ENCODE measurements at regions not wholly inside any gene's neighbourhood (a gene's known extent, or its start where the extent isn't known, plus 50 kb on each side); places are given as distances from the start of the nearest gene placed in this dataset.
"Not testable (repeated sequence)": the region's sequence is repeated elsewhere in the genome, so short reads cannot be mapped to it uniquely, and the experiment has no call there.

DNA sequence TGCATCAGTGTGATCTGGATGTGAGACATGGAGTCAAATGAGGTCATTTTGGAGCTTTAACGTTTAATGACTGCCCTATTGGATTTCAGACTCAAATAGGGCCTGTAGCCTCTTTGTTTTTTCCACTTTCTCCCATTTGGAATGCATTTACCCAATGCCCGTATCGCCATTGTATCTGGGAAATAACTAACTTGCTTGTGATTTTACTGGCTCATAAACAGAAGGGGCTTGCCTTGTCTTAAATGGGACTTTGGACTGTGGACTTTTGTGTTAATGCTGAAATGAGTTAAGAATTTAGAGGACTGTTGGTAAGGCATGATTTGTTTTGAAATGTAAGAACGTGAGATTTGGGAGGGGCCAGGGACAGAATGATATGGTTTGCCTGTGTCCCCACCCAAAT lies 494.6 kb downstream of the CHSY3 start:
- Histone ChIP-seq H3K4me2 (ENCODE audit: insufficient read depth, low read length, poor library complexity, severe bottlenecking) (no peak overlapping the region), H3K4ac (ENCODE audit: low read length) (no peak overlapping the region), H4K91ac (ENCODE audit: low read depth, low read length, poor library complexity) (no peak overlapping the region), H3K9me3 (replicated peaks in 1 of 2; ENCODE audit: control insufficient read depth in 2 of 2, insufficient read depth in 1 of 2, low read depth in 1 of 2, low read length in 2 of 2) (no peaks in the 10 kb centered on the region), H2BK5ac (ENCODE audit: low read length) (no peak overlapping the region), H2AFZ (ENCODE audit: low read length) (no peak overlapping the region), H2BK15ac (ENCODE audit: low read length) (no peak overlapping the region), H3K9ac (ENCODE audit: low read depth, low read length, poor library complexity) (no peak overlapping the region), H3K27me3 (ENCODE audit: control insufficient read depth in 3 of 3, insufficient read depth in 3 of 3, low read depth in 1 of 3, low read length in 3 of 3) (no peaks in the 10 kb centered on the region), H3K23ac (ENCODE audit: low read depth, low read length, poor library complexity) (no peak overlapping the region), H3K4me3 (ENCODE audit: low read length in 2 of 2) (no peak overlapping the region), H2AK5ac (ENCODE audit: low read depth, low read length) (no peak overlapping the region), H3K14ac (ENCODE audit: low read length) (no peak overlapping the region), H3K4me1 (ENCODE audit: control insufficient read depth in 2 of 2, insufficient read depth in 1 of 2, low read depth in 1 of 2, low read length in 2 of 2) (no peaks in the 10 kb centered on the region), H2BK120ac (ENCODE audit: low read depth, low read length) (no peak overlapping the region), H2BK12ac (ENCODE audit: low read length) (no peak overlapping the region), H4K8ac (ENCODE audit: low read depth, low read length) (no peak overlapping the region), H3K36me3 (replicated peaks in 1 of 2; ENCODE audit: control insufficient read depth in 2 of 2, insufficient read depth in 2 of 2, low read length in 2 of 2) (no peaks in the 10 kb centered on the region), H3K27ac (replicated peaks; ENCODE audit: low read length) (no peak overlapping the region), H3K18ac (ENCODE audit: low read length) (no peak overlapping the region), H3K79me1 (ENCODE audit: low read depth, low read length) (no peaks in the 10 kb centered on the region)
- WGBS, 2 donors (ENCODE audit: extremely low coverage in 2 of 2, insufficient read length in 2 of 2, insufficient replicate concordance in 1 of 2) = no CpG with 5 or more reads among the region's 4 CpGs
- DNase-seq (ENCODE audit: low spot score) = no peak

DNA sequence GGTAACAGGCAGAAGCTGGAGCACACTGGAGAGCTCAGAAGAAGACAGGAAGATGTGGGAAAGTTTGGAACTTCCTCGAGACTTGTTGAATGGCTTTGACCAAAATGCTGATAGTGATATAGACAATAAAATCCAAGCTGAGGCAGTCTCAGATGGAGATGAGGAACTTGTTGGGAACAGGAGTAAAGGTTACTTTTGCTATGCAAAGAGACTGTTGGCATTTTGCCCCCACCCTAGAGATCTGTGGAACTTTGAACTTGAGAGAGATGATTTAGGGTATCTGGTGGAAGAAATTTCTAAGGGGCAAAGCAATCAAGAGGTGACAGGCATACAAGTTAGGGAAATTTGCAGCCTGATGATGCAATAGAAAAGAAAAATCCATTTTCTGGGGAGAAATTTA lies 493.5 kb downstream of the CHSY3 start:
- not testable (repeated sequence) for H4K8ac ChIP-seq (ENCODE audit: low read depth, low read length)

DNA sequence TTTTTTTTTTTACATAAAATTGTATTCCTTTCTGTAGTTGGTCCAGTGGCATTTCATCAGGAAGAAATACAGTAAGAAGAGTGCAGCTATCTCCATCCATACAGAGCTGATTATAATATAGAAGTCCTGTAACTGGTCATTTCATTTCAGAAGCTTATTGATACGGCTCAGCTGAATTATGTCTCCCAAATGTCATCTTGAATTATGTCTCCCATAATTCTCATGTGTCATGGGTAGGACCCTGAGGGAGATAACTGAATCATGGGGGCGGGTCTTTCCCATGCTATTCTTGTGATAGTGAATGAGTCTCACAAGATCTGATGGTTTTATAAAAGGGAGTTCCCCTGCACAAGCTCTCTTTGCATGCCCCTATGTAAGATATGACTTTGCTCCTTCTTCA lies 492.9 kb downstream of the CHSY3 start:
- no peak overlapping the region for H2BK5ac ChIP-seq (ENCODE audit: low read length)
- no peak overlapping the region for H2BK12ac ChIP-seq (ENCODE audit: low read length)
- no peak overlapping the region for H4K8ac ChIP-seq (ENCODE audit: low read depth, low read length)
- H3K4me2 ChIP-seq (ENCODE audit: insufficient read depth, low read length, poor library complexity, severe bottlenecking) = no peak overlapping the region
- H3K23ac ChIP-seq (ENCODE audit: low read depth, low read length, poor library complexity) = no peak overlapping the region
- H2BK15ac ChIP-seq (ENCODE audit: low read length) = no peak overlapping the region
- no peak overlapping the region for H4K91ac ChIP-seq (ENCODE audit: low read depth, low read length, poor library complexity)
- H2AFZ ChIP-seq (ENCODE audit: low read length) = no peak overlapping the region
- no peak overlapping the region for H3K9ac ChIP-seq (ENCODE audit: low read depth, low read length, poor library complexity)
- no peak overlapping the region for H2BK120ac ChIP-seq (ENCODE audit: low read depth, low read length)
- H3K4me1 ChIP-seq (ENCODE audit: control insufficient read depth in 2 of 2, insufficient read depth in 1 of 2, low read depth in 1 of 2, low read length in 2 of 2) = no peaks in the 10 kb centered on the region
- no peak overlapping the region for H3K4me3 ChIP-seq (ENCODE audit: low read length in 2 of 2)
- no peak overlapping the region for H3K18ac ChIP-seq (ENCODE audit: low read length)
- no peaks in the 10 kb centered on the region for H3K79me1 ChIP-seq (ENCODE audit: low read depth, low read length)
- no peak overlapping the region for H2AK5ac ChIP-seq (ENCODE audit: low read depth, low read length)
- no peak for DNase-seq (ENCODE audit: low spot score)
- H3K27me3 ChIP-seq (ENCODE audit: control insufficient read depth in 3 of 3, insufficient read depth in 3 of 3, low read depth in 1 of 3, low read length in 3 of 3) = no peaks in the 10 kb centered on the region
- no peak overlapping the region for H3K4ac ChIP-seq (ENCODE audit: low read length)
- H3K27ac ChIP-seq (replicated peaks; ENCODE audit: low read length) = no peak overlapping the region
- H3K9me3 ChIP-seq (replicated peaks in 1 of 2; ENCODE audit: control insufficient read depth in 2 of 2, insufficient read depth in 1 of 2, low read depth in 1 of 2, low read length in 2 of 2) = no peaks in the 10 kb centered on the region
- WGBS, 2 donors (ENCODE audit: extremely low coverage in 2 of 2, insufficient read length in 2 of 2, insufficient replicate concordance in 1 of 2) = no CpG with 5 or more reads among the region's 2 CpGs
- H3K36me3 ChIP-seq (replicated peaks in 1 of 2; ENCODE audit: control insufficient read depth in 2 of 2, insufficient read depth in 2 of 2, low read length in 2 of 2) = no peaks in the 10 kb centered on the region
- H3K14ac ChIP-seq (ENCODE audit: low read length) = no peak overlapping the region

More for the DNA sequence above, 493.5 kb downstream of the CHSY3 start:
- not testable (repeated sequence) for H3K14ac ChIP-seq (ENCODE audit: low read length); H4K91ac ChIP-seq (ENCODE audit: low read depth, low read length, poor library complexity); H3K4ac ChIP-seq (ENCODE audit: low read length); H3K23ac ChIP-seq (ENCODE audit: low read depth, low read length, poor library complexity); H2BK120ac ChIP-seq (ENCODE audit: low read depth, low read length); H2AK5ac ChIP-seq (ENCODE audit: low read depth, low read length); H2AFZ ChIP-seq (ENCODE audit: low read length); H3K4me2 ChIP-seq (ENCODE audit: insufficient read depth, low read length, poor library complexity, severe bottlenecking); H3K4me1 ChIP-seq (ENCODE audit: control insufficient read depth in 2 of 2, insufficient read depth in 1 of 2, low read depth in 1 of 2, low read length in 2 of 2); H2BK5ac ChIP-seq (ENCODE audit: low read length); H3K79me1 ChIP-seq (ENCODE audit: low read depth, low read length); H3K4me3 ChIP-seq (ENCODE audit: low read length in 2 of 2); H3K27ac ChIP-seq (replicated peaks; ENCODE audit: low read length); H3K18ac ChIP-seq (ENCODE audit: low read length); H3K9me3 ChIP-seq (replicated peaks in 1 of 2; ENCODE audit: control insufficient read depth in 2 of 2, insufficient read depth in 1 of 2, low read depth in 1 of 2, low read length in 2 of 2); H3K9ac ChIP-seq (ENCODE audit: low read depth, low read length, poor library complexity); H3K27me3 ChIP-seq (ENCODE audit: control insufficient read depth in 3 of 3, insufficient read depth in 3 of 3, low read depth in 1 of 3, low read length in 3 of 3); H3K36me3 ChIP-seq (replicated peaks in 1 of 2; ENCODE audit: control insufficient read depth in 2 of 2, insufficient read depth in 2 of 2, low read length in 2 of 2); H2BK15ac ChIP-seq (ENCODE audit: low read length); DNase-seq (ENCODE audit: low spot score); H2BK12ac ChIP-seq (ENCODE audit: low read length)
- WGBS, 2 donors (ENCODE audit: extremely low coverage in 2 of 2, insufficient read length in 2 of 2, insufficient replicate concordance in 1 of 2) = no CpG with 5 or more reads among the region's 1 CpG

DNA sequence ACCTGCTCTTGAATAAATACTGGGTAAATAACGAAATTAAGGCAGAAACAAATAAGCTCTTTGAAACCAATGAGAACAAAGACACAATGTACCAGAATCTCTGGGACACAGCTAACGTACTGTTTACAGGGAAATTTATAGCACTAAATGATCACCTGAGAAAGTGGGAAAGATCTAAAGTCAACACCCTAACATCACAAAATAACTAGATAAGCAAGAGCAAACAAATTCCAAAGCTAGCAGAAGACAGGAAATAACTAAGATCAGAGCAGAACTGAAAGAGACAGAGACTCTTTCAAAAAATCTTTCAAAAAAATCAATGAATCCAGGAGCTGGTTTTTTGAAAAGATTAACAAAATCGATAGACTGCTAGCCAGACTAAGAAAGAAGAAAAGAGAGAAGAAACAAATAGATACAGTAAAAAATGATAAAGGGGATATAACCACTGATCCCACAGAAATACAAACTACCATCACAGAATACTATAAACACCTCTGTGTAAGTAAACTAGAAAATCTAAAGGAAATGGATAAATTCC lies 487.5 kb downstream of the CHSY3 start:
- H2AK5ac ChIP-seq (ENCODE audit: low read depth, low read length); H3K4me3 ChIP-seq (ENCODE audit: low read length in 2 of 2); H3K36me3 ChIP-seq (replicated peaks in 1 of 2; ENCODE audit: control insufficient read depth in 2 of 2, insufficient read depth in 2 of 2, low read length in 2 of 2); H2BK120ac ChIP-seq (ENCODE audit: low read depth, low read length); H3K23ac ChIP-seq (ENCODE audit: low read depth, low read length, poor library complexity); H3K9ac ChIP-seq (ENCODE audit: low read depth, low read length, poor library complexity); H3K14ac ChIP-seq (ENCODE audit: low read length); H3K4me2 ChIP-seq (ENCODE audit: insufficient read depth, low read length, poor library complexity, severe bottlenecking); H4K8ac ChIP-seq (ENCODE audit: low read depth, low read length); H4K91ac ChIP-seq (ENCODE audit: low read depth, low read length, poor library complexity); H3K27ac ChIP-seq (replicated peaks; ENCODE audit: low read length); H2BK15ac ChIP-seq (ENCODE audit: low read length); H2BK12ac ChIP-seq (ENCODE audit: low read length); H3K4ac ChIP-seq (ENCODE audit: low read length); DNase-seq (ENCODE audit: low spot score); H3K4me1 ChIP-seq (ENCODE audit: control insufficient read depth in 2 of 2, insufficient read depth in 1 of 2, low read depth in 1 of 2, low read length in 2 of 2); H2BK5ac ChIP-seq (ENCODE audit: low read length); H3K79me1 ChIP-seq (ENCODE audit: low read depth, low read length); H2AFZ ChIP-seq (ENCODE audit: low read length); H3K18ac ChIP-seq (ENCODE audit: low read length); H3K27me3 ChIP-seq (ENCODE audit: control insufficient read depth in 3 of 3, insufficient read depth in 3 of 3, low read depth in 1 of 3, low read length in 3 of 3); H3K9me3 ChIP-seq (replicated peaks in 1 of 2; ENCODE audit: control insufficient read depth in 2 of 2, insufficient read depth in 1 of 2, low read depth in 1 of 2, low read length in 2 of 2): not testable (repeated sequence)
- no CpG with 5 or more reads among the region's 3 CpGs for WGBS, 2 donors (ENCODE audit: extremely low coverage in 2 of 2, insufficient read length in 2 of 2, insufficient replicate concordance in 1 of 2)

Measured in neuronal stem cell (in vitro differentiated cells).